COLO668 (cell line): ENCODE measurements at regions not wholly inside any gene's neighbourhood (a gene's known extent, or its start where the extent isn't known, plus 50 kb on each side); places are given as distances from the start of the nearest gene placed in this dataset.
"Not testable (repeated sequence)": the region's sequence is repeated elsewhere in the genome, so short reads cannot be mapped to it uniquely, and the experiment has no call there.

Experiments
- DNase-seq: peaks from one replicate; lab custom pipeline; 2025; ENCODE audit not compliant: unreplicated experiment; lab: John Stamatoyannopoulos, UW

DNA sequence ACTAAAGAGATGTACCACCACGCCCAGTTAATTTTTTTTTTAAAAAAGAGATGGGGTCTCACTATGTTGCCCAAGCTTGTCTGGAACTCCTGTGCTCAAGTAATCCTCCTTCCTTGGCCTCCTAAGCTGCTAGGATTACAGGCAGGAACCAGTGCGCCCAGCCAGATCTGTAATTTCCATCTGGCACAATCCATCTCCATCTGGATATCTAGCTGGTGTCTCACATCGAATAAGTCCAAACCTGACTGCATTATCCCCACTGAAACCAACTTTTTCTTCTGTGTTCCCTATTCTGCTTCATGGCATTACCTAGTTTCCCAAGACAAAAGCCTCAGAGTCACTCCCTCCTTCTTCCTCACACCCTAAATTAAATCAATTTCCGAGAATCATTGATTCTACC lies 125.8 kb upstream of the TEX13C start:
- no peak for DNase-seq

DNA sequence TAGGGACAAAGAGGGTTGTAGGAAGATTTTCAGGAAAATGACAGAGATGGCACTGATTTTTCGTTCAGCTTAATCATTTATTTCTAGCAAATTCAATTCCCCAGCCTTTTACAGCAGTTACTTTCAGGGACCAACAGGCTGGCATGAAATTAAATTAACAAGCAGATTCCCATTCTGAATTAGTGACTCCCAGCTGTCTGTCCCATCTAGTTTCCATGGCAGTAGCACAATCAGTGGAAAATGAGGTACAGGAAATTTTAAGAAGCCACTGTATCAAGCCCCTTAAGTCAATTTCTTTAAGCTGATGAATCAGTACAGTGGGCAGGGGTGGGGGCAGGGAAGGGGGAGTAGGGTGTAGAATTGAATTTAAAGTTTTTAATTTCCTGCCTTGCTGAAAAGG lies 121.1 kb upstream of the TEX13C start:
- DNase-seq: peak; percentile 4

DNA sequence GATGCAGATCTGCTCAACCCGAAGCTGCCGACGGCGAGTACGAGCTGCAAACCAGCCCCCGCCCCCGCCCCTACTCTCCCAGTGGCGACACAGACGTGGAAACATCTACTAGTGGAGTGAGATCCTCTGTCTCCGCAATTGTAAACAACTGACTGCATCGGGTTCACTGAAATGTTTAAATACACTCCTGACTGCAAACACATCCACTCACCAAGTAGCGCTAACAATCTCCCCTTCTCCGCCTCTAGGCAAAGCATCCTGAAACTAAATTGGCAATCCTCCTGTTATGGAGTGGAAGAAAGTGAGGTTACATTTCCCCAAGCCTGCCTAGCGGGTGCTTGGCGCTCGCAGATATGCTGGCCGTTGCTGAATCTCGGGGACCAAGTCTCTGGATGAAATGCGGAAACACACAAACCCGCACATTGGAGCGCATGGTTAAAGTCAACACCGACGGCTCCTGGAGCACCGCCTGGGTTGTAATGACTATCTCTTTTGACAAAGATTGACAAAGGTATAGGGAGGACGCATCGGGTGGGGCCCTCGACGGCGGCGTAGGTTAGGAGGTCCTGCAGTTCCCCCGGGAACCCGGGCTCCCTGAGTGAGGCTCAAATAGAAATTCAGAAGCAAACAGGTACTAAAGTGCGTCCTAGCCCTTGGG lies 117.0 kb upstream of the TEX13C start:
- peak; percentile 54 for DNase-seq

DNA sequence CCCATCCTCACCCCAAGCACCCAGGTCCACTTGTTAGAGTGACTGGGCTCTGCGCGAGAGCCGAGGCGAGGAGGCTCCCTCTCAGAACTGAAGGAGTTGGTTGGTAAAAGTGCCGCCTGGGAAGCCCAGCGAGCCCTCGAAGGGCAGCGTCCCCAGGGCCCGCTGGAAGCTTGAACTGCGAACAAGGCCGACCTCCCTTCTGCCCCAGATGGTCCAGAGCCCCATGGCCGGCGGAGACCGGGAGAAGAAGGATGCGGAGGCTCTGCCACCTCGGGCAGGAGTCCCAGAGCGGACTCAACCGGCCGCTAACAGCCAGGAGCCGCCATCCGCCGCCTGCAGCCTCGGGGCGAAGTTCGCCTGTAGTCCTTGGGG lies 116.3 kb upstream of the TEX13C start:
- no peak for DNase-seq

DNA sequence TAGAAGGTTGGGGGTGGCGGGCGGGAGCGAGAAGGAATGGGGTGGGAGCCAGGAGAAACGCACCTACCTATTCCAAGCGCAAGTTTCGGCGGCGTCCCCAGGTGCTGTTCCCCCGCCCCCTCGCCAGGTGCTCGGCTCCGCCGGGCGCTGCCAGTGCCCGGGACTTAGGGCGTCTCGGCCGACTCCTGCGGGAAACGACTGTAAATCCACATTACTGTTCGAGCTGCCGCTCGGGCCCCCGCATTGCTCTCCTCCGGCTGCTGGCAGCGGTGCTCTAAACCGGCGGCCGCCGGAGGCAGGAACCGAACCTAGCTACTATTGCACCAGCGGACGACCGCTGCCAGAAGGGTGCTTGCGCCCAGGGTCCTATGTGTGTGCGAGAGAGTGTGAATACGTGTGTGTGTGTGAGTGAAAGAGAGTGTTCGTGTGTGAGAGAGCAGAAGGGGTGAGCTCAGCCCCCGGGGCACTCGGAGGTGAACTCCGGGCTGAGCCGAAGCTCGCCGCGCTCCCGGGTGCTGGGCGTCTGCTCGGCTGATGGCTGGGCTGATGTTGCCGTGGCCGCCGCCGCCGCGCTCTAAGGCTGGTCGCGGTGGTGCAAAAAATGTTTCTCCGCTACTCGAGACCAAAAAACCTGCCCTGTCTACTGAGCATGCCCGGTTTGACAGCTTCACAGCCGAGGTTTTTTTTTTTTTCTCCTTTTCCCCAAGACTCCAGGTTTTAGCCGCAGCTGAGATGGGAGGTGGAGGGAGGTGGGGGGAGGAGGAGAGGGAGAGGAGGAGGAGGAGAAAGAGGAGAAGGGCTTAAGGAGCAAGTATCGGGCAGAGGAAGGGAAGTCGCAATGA lies 115.7 kb upstream of the TEX13C start:
- DNase-seq: peak; percentile 71

DNA sequence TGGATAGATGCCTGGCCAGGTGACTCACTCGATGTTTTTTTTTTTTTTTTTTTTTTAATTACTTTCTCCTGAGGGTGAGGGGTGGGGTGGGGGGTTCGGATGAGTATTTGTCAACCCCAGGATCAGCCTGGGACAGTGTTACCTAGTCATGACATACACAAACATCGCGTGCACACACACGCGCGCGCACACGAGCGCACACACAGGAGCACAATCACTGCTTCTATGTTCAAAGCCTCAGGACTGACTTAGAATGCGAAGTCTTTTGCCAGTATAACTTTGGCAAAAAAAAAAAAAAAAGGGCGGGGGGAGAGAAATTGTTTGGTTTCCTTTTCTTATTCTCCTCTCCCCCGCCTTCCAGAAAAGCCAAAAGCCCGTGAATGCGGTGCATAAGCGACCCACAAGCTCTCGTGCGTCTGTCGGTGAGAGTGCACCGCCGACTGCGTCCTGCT lies 115.0 kb upstream of the TEX13C start:
- peak; percentile 44 for DNase-seq

DNA sequence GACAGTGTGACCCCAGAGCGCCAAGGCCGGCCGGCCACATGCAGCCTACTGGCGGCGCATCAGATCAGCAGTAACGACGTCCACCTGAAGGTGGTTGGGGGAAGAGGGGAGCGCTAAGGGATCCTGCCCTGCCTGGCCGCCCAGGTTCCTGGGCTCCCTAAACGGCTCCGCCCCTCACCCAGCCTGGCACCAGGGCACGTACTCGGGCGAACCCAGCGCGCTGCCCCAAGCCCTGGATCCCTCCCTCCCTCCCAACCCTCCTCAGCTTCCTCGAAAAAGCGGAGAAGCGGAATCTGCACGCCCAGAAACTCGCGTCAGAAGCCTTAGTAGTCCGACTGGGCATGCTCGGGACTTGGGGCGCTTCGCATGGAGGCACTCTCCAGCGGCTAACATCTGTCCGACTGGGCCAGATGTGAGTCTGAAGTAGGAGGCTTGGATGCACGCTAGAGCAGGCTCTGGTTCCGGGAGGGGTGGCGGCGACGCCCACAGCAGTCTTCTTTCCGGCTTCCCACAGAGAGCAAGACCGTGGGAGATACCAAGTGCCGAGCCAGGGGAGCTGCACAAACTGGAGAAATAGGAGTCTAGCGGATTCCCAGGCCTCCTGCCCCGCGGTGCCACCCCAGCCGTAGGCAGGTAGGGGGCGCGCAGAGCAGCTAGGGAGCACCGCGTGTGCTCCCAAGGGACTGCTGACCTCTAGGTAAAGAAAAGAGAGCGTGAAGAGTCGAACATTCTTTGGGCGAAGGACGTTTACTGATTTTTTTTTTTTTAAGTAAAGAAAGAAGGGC lies 114.3 kb upstream of the TEX13C start:
- DNase-seq: peak; percentile 88

DNA sequence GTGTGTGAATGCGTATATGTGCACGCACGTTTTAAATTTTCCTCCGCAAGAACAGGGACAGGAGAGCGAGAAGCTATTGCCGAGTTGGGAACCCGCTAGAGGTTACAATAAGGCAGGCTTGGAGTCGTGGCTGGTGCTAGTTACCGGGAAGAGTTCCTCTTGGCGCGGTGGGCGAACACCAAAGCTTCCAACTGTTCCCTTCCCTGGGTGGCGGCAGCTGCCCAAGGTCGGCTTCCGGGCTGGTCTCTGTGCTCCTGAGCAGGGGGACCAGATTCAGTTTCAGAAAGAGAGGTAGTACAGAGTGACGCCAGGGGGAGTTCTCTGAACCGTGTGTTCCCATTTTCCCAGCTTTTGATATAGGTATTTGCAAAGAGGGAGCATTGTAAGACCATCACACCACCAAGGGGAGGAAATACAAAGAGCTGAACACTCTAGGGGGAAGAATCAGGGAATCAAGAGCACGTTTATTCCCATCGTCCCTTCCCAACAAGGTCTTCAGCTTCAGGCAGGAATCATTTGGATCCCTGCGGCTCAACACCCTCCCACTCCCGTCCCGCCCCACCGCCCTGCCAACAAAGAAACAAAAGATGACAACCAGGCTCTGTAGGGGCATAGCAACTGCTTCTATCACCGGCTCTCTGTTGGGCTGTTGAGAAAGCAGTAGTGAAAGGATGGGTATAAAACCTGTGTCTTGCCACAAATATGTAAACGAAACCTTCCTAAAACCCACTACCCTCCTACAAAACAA lies 113.6 kb upstream of the TEX13C start:
- DNase-seq: peak; percentile 33

DNA sequence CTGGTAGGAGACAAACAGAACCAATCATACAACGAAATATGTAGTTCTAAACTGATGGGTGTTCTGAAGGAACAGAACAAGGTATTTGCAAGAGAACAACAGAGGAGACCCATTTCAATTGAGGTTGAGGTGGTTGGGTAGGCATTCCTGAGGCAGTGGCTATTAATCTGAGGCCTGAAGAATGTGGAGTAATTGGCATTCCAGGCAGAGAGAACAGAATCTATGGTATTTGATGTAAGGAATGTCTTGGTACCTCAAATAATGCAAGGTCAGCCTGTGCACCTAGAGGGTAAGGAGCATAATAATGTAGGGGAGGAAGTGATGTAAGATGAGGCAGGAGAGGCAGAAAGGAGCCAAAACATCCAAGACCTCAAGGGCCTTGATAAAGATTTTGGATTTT lies 109.5 kb upstream of the TEX13C start:
- no peak for DNase-seq

DNA sequence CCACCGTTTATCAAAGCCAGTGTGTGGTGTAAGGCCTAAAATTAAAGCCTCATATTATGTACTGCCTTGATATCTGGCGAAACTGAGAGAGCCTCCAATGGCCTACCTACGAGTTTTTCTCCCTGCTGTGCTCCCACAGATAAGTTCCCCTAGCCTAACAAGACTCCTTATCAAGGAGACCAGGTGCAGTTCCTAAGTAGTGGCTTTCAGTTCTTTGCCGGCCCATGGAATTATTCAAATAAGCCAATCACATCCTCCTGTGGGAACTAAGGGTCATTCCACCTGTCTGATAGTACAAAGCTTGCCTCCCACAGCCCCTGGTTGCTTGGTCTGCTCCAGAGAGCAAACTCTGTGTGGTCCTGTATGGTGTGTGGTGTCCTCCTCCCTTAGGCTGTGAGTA lies 99.8 kb upstream of the TEX13C start:
- no peak for DNase-seq

DNA sequence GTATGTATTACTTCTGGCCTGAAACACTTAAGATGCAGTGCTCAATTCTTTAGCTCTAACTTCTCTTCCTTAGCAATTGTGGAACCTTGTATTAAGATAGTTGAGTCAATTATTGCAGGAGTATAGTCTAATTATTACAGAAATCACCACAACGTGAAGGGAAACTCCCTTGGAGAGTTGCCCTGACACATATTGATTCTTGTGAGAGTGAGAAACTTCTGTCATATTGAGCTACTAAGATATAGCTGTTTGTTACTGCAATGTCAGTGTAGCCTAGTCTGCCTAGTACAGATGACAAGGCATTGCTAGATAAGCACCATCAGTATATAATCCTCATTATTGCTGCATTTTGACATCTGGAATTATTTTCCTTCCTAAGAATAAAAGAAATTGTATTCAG lies 82.7 kb upstream of the TEX13C start:
- no peak for DNase-seq

DNA sequence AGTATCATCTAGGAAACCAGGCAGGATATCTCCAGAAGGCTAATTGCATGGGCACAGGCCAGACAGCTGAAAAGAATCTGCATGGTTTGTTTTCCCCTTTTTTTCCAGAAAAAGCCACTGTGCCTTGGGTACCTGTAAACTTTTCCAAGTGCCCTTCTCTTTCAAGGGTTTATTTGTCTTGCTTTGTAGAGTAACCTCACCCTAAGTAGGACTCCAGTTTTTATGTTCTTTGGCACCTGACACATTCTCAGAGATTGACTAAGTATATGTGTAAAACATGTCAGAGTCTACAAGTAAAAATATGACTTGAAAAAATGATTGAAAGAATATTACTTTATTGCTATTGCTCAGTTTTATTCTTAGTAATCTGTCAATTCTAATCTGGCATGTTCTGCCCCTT lies 70.7 kb upstream of the TEX13C start:
- DNase-seq: no peak

DNA sequence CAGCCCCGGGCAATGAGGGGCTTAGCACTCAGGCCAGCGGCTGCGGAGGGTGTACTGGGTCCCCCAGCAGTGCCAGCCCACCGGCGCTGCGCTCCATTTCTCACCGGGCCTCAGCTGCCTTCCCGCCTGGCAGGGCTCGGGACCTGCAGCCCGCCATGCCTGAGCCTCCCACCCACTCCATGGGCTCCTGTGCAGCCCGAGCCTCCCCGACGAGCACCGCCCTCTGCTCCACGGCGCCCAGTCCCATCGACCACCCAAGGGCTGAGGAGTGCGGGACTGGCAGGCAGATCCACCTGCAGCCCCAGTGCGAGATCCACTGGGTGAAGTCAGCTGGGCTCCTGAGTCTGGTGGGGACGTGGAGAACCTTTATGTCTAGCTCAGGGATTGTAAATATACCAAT lies 63.9 kb upstream of the TEX13C start:
- not testable (repeated sequence) for DNase-seq

DNA sequence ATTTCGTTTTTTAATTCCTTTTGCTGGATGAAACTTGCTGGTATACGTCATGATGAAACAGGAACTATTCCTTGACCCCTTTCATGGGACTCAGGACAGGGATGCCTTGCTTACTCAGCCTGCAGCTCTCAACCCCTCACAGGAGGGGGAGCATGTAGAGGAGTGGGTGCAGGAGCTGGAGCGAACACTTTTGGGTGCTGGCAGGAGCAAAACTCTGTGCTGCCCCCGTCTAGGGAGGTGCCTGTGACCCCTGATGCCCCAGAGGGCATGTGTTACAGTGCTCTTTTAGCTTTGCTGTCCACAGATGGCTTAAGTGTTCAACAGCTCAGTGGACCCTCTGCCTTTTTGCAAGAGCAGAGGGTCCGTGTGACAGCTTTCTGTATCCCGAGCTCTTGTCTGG lies 56.8 kb upstream of the TEX13C start:
- DNase-seq: no peak

DNA sequence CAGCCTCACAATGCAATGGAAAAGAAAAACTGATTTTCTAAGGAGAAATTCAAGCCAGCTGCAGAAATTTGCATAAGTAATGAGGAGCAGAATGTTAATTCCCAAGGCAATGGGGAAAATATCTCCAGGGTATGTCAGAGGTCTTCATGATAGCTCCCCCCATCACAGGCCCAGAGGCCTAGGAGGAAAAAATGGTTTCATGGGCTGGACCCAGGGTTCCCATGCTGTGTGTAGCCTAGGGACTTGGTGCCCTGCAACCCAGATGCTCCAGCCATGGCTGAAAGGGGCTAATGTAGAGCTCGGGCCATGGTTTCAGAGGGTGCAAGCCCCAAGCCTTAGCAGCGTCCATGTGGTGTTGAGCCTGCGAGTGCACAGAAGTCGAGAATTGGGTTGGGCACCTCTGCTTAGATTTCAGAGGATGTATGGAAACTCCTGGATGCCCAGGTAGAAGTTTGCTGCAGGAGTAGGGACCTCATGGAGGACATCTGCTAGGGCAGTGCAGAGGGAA lies 53.5 kb upstream of the TEX13C start:
- no peak for DNase-seq
